HG02885 (cell line): ENCODE measurements at regions not wholly inside any gene's neighbourhood (a gene's known extent, or its start where the extent isn't known, plus 50 kb on each side); places are given as distances from the start of the nearest gene placed in this dataset.
"Not testable (repeated sequence)": the region's sequence is repeated elsewhere in the genome, so short reads cannot be mapped to it uniquely, and the experiment has no call there.

Experiments used
- ATAC-seq: cut with Tn5 transposase; IDR thresholded peaks from one replicate; pipeline ENCODE4 v1.9.1; 2021; ENCODE audit warnings: mild to moderate bottlenecking; ENCODE audit not compliant: unreplicated experiment, poor library complexity

GRCh38 chr2:66251573-66251972, 183.4 kb upstream of the MEIS1 start:
- ATAC-seq, result no peak

- ATAC-seq, result not testable (repeated sequence)
Observed at GRCh38 chr2:66249089-66249488, 185.8 kb upstream of the MEIS1 start.

GRCh38 chr2:66243809-66244208, 191.1 kb upstream of the MEIS1 start:
- not testable (repeated sequence) for ATAC-seq

- not testable (repeated sequence) for ATAC-seq
Observed at GRCh38 chr2:66242888-66243287, 192.0 kb upstream of the MEIS1 start.

GRCh38 chr2:66242099-66242789, 192.7 kb upstream of the MEIS1 start:
- no peak for ATAC-seq

GRCh38 chr2:66240286-66240685, 194.6 kb upstream of the MEIS1 start:
- no peak for ATAC-seq

- no peak for ATAC-seq
Observed at GRCh38 chr2:66239655-66240054, 195.3 kb upstream of the MEIS1 start.

GRCh38 chr2:66237803-66238379, 197.0 kb upstream of the MEIS1 start:
- no peak for ATAC-seq

- ATAC-seq, result no peak
Observed at GRCh38 chr2:66236816-66237802, 197.8 kb upstream of the MEIS1 start.

- ATAC-seq, result no peak
Observed at GRCh38 chr2:66236067-66236685, 198.7 kb upstream of the MEIS1 start.

GRCh38 chr2:66235428-66235827, 199.5 kb upstream of the MEIS1 start:
- no peak for ATAC-seq

- no peak for ATAC-seq
Observed at GRCh38 chr2:66233981-66234380, 200.9 kb upstream of the MEIS1 start.

GRCh38 chr2:66228128-66228547, 206.8 kb upstream of the MEIS1 start:
- ATAC-seq, result no peak

- no peak for ATAC-seq
Observed at GRCh38 chr2:66217039-66217585, 217.8 kb upstream of the MEIS1 start.

- ATAC-seq, result no peak
Observed at GRCh38 chr2:66212749-66213148, 222.2 kb upstream of the MEIS1 start.

- no peak for ATAC-seq
Observed at GRCh38 chr2:66202586-66202985, 232.3 kb upstream of the MEIS1 start.

- ATAC-seq, result no peak
Observed at GRCh38 chr2:66201242-66201641, 233.7 kb upstream of the MEIS1 start.

- ATAC-seq, result no peak
Observed at GRCh38 chr2:66198873-66199272, 236.1 kb upstream of the MEIS1 start.

- no peak for ATAC-seq
Observed at GRCh38 chr2:66192888-66193287, 242.0 kb upstream of the MEIS1 start.

GRCh38 chr2:66191311-66191710, 243.6 kb upstream of the MEIS1 start:
- ATAC-seq, result no peak
